HG03097 (cell line): ENCODE measurements at regions not wholly inside any gene's neighbourhood (a gene's known extent, or its start where the extent isn't known, plus 50 kb on each side); places are given as distances from the start of the nearest gene placed in this dataset.
A peak's percentile ranks its signal among the peaks of the same experiment; 100 is the strongest.

Experiments used
- ATAC-seq: cut with Tn5 transposase; IDR thresholded peaks from one replicate; pipeline ENCODE4 v1.9.1; 2021; ENCODE audit not compliant: unreplicated experiment, low FRiP score

DNA sequence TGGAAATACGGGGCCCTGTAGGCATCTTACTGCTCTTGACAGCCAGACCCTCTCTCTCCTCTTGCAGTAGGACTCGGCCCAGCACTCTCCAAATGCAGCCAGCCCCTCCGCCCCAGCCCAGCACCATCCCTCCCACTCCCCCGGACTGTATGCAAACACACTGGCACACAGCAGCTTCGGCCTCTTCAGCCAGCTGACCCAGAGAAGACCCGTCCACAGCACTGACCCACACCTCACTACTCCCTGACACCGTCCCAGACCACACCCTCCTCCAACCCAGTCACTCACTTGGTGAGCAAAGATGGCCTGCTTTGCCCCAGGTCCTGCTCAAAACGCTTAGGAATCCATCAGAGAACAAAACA lies 164.6 kb downstream of the IGLL1 start:
- ATAC-seq, result no peak

DNA sequence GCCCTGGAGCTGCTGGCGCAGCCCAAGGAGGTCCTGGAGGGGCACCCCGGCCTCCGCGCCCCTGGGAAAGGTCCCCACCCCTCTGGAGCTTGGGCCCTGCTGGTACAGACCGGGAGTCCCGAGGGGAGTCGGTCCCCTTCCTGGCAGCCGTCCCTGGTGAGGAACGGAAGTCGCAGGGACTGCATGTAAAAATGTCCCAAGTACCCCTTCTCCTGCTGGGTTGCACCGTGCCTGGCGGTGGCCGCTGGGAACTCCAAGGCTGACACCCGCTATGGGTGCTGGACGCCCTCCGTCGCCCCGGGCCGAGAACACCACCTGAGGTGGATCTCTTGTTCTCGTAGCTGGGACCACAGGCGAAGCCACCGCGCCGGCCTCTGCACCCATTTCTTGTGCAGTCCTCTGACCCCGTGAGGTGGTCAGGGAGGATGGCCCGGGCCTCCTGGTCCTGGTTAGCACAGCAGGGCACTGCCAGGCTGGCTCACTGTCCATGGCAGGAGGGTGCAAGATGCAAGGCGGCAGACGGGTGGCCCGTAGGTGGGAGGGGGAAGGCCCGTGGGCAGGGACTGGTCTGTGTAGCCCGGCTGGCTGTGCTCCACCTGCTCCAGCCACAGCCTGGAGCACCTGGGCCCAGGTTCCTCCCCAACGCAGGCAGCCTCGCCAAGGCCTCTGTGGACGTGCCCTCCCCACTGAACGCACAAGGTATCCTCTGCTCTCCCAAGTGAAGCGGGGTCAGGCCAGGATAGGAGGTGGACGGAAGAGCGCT lies 165.2 kb downstream of the IGLL1 start:
- no peak for ATAC-seq

DNA sequence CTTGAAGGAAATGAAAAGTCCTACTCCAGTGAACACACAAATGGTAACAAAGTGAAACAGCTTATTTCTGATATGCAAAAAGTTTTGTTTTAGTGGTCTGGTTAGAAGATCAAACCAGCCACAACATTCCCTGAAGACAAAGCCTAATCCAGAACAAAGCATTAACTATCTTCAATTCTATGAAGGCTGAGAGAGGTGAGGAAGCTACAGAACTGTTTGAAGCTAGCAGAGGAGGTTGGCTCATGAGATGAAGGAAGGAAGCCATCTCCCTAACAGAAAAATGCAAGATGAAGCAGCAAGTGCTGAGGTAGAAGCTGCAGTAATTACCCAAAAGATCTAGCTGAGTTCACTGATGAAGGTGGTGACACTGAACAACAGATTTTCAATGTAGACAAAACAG lies 168.4 kb downstream of the IGLL1 start:
- ATAC-seq, result no peak

DNA sequence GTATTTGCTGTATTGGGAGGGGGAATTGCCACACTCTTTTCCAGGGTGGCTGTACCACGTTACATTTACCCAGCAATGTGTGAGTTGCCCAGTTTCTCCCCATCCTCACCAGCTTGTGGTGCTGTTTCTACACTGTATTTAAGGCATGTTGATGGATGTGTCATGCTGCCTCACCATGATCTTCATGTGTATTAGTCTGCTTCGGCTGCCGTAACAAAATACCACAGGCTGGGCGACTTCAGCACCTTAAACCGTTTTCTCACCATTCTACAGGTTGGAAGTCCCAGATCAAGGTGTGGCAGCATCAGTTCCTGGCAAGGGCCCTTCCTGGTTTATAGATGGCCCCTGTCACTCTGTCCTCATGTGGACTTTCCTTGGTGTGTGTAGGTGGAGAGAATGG lies 169.7 kb downstream of the IGLL1 start:
- ATAC-seq, result no peak

DNA sequence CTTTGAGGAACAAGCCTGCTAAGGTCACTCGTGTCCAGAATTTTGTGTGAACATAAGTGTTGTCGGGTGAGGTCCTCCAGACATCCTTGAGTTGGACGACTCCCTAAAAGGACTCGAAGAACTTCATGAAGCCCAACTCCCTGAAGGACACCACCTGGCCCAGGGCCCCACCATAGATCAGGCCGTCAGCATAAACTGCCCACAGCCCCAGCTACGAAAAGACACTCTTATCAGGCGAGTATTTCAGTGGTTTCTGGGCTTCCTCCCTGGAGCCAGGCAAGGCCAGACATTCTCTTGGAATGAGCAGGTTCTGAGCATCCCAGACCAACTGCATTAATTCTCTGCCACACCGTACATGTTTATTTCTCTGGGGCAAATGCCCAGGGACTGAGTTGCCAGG lies 170.1 kb downstream of the IGLL1 start:
- ATAC-seq, result no peak

- no peak for ATAC-seq
Measured at GRCh38 chr22:23408321-23408720, 171.8 kb downstream of the IGLL1 start.

DNA sequence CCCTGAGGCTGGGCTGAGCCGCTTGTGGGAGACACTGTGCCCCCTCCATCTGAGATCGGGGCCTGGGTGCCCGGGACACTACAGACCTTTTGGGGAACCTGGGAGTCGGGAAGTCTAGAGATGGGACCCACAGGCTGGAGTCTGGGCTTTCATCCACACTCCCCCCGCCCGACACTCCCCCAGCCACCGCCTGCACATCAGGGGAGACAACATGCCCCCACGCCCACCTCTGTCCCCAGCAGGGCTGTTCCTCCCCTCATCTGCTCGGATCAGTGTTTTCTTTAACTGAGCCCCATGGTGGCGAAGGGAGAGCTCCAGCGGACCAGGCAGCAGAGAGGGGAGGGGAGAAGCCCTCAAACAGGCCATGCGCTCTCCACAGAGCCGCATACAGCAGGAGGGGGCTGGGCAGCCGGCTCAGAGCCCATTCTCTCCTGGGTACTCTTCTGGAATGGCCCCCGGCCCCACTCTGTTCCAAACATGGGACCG lies 174.7 kb downstream of the IGLL1 start:
- no peak for ATAC-seq

DNA sequence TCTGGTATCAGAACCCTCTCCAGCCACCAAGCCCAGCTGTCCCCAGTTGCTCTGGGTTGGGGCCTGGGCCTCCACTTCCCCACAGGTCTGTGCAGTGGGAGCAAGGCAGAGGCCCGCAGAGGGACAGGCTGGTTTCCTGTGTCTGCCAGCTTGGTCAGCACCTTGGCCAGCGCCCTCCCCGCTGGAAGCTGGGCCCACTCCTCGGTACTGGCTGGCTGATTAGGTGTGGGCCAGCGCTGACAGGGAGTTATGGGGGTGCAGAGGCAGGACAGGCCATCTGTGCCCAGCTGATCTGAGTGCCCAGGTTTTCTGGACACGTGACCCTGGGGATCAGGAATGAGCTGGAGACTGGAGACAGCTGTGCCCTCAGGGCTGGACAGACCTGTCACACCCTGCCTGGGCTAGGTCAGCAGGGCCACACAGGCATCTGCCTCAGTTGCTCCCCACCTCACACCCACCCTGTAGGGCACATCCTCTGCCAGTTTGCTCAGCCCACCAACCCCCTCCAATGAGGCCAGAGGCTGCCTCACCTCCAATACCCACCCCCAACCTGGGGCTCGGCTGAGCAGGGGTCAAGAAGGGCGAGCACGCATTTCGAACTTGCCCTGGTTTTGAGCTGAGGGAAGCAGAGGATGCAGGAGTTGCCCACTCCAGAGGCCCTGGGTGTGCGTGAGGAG lies 175.3 kb downstream of the IGLL1 start:
- ATAC-seq, result no peak

DNA sequence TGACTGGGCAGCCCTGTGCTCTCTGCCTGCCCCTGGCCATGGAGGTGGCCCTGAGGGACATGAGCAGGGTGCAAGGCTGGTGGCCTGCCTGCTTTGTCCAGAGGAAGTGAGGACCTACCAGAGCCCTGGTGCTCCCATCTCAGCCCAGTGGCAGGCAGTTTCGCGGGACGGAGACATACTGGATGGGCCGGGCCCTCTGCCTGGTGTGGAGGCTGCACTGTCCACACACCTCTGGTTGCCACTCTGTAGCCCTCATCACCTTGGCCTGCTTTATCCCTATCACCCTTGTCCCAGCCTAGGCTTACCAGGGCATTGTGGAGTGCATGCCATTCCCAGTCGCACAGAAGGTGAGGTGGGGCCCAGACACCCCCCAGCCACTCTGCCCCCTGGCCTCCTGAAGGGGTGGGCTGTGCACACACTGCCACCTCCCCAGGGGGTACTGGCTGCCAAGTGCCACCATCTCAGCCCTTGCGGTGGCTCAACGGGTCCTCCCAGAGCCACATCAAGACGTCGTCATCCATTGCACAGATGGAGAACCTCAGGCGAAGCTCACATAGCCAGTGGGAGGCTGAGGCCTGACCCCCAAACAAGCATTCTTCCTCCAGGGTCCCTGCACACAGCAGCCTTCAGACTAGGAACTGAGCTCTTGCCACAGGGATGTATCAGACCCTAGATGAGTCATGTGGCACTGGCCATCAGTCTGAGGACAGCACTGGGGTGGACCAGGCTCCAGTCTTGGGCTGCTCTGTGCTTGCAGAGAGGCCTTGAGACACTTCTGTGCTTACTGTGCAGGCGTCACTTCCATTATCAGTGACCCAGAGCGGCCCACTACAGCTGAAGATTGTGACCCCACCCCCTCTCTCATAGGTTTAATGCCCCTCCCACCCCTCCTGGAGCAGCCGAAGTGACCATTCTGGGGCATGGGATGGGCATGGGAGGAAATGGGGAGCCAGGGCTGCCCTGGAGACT lies 176.1 kb downstream of the IGLL1 start:
- no peak for ATAC-seq

DNA sequence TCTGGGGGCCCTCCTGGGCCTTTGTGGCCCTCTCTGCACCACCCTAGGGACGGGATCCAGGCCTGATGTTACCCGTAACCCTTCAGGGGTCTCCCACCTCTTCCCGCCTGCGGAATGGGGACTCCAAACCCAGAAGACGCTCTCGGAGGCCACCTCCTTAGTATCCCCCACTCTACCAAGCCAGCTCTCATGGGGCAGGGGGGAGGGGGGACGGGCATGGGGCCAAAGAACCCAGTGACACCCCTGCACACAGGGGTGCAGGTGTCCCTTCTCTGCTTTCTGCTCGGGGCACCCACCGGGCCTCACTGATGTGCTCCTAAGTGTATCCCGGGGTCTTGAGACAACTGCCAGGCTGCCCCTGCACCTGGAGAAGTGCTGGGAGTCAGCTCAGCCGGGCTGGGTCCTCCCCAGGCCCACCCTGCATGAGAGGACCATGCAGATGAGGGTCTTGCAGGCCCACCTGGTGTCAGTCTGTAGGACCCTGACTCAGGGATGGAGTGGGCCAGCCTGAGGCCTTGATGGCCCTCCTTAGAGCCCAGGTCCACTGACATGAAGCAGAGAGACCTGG lies 176.9 kb downstream of the IGLL1 start:
- no peak for ATAC-seq

DNA sequence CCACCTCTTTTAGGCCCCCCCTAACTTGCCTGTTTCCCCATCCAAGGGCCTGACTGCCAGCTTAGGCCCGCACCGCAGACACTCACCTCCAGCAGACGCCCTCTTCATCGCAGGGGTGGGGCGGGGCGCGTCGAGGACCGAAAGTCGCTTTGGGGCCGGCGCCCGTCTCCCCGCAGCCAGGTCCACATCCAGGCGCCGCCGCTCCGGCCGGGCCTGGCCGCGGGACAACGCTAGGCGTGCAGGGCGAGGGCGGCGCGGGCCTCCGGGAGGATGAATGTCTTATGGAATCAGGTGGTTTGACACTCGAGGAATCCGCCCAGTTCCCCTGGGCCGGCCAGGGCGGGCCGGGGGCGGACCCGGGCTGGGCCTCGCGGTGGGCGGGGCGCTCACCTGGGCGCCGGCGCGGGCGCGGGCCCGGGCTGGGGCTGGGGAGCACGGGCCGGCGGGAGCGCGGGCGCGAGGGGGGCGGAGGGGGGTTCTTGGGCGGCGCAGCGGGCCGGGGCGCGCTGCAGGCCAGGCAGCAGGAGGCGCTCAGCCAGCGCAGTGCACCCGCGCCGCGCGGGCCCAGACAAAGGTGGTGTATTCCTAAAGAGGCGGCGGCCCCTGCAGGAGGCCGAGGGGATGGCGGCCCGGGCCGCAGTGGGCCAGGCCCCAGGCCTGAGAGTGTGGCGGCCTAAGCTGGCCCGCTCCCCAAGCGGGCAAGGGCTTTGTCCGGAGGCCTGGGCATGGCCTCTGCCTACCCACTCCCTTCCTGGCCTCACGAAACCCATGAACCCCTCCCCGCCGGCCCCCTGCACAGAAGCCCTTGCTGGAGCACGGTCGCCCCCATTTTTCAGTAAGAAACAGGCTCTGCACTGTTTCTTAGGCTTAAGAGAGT lies 177.6 kb downstream of the IGLL1 start:
- ATAC-seq, result peak; percentile 61

GRCh38 chr22:23401910-23402274 lies 178.2 kb downstream of the IGLL1 start:
- ATAC-seq, result no peak

DNA sequence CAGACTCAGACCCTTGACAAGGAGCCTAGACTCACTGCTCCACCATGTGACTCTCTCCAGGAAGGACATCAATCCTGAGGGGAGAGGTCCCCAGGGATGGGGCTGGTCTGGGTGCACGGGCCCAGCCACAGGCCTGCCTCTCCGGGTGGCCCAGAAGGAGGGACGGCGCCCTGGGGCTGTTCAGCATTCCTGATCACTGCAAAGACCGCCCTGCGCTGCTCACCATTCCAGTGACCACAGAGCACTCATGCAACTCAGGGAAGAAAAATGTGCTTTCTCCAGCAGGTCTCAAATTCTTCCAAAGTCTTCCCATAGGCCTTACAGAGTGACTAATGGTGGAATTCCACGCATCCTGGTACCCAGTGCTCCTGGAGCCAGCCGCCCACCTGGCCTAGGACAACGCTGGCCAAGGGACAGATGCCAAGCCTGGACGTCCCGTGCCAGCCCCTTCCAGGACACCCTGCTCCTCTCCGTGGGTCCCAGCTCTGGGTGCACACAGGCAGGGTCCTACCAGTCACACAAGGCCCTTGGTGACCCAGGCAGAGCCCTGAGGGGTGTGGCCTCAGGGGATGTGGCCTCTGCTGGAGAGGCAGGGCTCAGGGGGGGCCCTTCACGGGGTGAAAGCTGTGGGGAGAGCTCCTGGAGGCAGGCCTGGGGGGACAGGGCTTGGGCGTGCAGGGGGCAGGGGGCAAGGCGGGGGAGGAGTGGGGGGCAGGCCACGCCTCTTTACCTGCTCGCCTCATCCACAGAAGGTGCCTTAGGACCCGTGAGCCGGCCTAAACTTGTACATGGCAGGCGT lies 178.8 kb downstream of the IGLL1 start:
- ATAC-seq, result no peak

DNA sequence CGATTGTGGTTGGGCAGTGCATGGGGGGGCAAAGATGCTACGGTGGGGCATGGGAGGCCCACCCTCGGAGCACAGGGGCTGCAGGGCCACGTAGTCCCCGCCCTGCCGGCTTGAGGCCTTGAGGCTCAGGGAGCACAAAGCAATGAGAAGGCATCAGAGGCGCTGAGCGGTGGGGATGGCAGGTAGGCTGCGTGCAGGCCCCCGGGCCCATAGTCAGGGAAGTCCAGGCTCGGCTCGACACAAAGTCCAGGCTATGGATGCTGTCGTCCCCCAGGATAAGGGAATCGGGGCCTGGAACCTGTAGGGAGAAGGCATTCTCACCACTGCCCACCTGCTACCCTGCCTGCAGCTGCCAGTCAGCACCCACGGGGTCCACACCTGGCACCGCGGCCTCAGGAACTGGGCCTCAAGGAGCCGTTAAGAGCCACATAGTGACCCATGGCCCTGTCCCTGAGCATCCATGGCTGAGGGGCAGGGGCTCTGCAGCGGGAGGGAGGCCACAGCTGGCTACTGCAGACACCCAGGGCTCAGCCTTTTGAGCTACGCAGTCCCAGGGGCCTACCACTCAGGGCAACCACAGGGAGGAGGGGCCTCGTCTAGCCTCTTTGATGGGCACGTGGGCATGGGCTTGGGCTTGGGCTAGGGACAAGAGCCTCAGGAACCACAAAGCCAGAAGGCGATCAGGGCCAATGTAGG lies 179.7 kb downstream of the IGLL1 start:
- no peak for ATAC-seq

DNA sequence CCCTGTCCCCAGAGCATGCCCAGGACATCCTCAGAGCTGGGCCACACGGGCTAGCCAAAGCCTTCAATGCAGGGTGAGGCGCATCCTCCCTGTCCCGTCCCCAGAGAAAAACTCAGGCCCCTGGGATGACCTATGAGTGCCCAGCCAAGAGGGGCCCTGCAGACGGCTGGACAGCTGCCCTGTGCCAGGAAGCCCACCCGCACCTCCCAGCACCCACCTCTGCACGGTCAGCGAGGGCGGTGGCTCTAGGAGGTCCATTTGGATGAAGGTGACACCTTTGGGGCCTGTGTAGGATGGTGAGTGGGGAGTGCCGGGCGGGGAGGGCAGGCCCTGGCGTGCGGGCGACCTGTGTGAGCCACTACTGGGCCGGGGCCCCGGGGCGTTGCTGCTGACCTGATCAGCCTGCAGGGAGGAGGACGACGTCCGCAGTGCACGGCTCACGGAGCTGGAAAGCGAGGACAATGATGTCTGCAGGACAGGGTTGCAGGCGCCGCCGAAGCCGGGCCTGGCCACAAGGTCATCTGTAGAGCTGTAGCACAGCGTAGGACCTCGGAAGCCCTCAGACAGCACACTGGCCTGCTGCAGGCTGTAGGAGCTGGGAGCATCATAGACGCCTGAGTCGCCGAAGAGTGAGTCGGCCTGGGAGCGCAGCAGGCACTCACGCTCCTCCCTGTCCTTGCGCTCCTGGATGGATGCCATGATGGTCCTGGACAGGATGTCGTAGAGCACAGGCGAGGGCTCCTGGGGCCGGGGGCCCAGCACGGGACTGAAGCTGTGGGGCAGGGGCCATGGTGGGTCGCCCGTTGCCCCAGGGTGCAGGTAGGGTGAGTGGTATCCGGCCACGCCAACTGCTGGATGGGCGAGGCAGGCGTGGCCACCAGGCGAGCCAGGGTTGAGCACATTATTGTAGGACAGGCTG lies 180.5 kb downstream of the IGLL1 start:
- no peak for ATAC-seq

GRCh38 chr22:23398701-23399366 lies 181.3 kb downstream of the IGLL1 start:
- no peak for ATAC-seq
